K562 (cell line): ENCODE measurements at regions not wholly inside any gene's neighbourhood (a gene's known extent, or its start where the extent isn't known, plus 50 kb on each side); places are given as distances from the start of the nearest gene placed in this dataset.

Experiments
- BACH1 ChIP-seq: fragments of 200-800 bp; sonication (Bioruptor generic); IDR thresholded peaks from 2 replicates; pipeline ENCODE4 v1.6.1; 2016; ENCODE audit warnings: missing genetic modification characterization, missing compliant biosample characterization
- BRF2 ChIP-seq: IDR thresholded peaks from 3 replicates; pipeline ENCODE4 v1.6.1; 2011; ENCODE audit warnings: borderline replicate concordance, mild to moderate bottlenecking; ENCODE audit not compliant: insufficient read length, insufficient read depth
- CC2D1A ChIP-seq: fragments of 450-650 bp; IDR thresholded peaks from 2 replicates; pipeline ENCODE4 v1.6.1; 2017; ENCODE audit warnings: mild to moderate bottlenecking
- DLX4 ChIP-seq: fragments of 250-450 bp; sonication (Bioruptor Pico); IDR thresholded peaks from 2 replicates; pipeline ENCODE4 v1.6.1; 2021; ENCODE audit warnings: mild to moderate bottlenecking
- FOSL1 ChIP-seq: fragments of 200-800 bp; sonication (Bioruptor generic); conservative IDR thresholded peaks from 2 replicates; pipeline ENCODE4 v1.6.1; 2016; ENCODE audit warnings: missing genetic modification characterization, missing compliant biosample characterization
- HNRNPH1 ChIP-seq: fragments of 200-400 bp; formaldehyde crosslinking; optimal IDR thresholded peaks from 2 replicates; pipeline ENCODE3; 2017; ENCODE audit warnings: low read depth, mild to moderate bottlenecking, low read length, moderate library complexity
- MYBL2 ChIP-seq, 2 experiments: fragments of 450-650 bp in 1 of 2; sonication (generic) in 1 of 2; formaldehyde crosslinking in 1 of 2; IDR thresholded peaks; 2 replicates each; pipeline versions ENCODE4 v1.6.1 to v1.8.1; 2017 to 2022; ENCODE audit warnings: borderline replicate concordance in 1 of 2, inconsistent platforms in 1 of 2, low read depth in 1 of 2, mild to moderate bottlenecking in 1 of 2, missing genetic modification reagents in 1 of 2, moderate library complexity in 1 of 2
- POU5F1 ChIP-seq: fragments of 150-350 bp; IDR thresholded peaks from 2 replicates; pipeline ENCODE4 v1.6.1; 2014; ENCODE audit warnings: borderline replicate concordance, low read length, low read depth, mild to moderate bottlenecking; ENCODE audit not compliant: partially characterized antibody
- RAD21 ChIP-seq, 2 experiments: fragments of 250-450 bp in 1 of 2; fragments of 450-650 bp in 1 of 2; sonication (Bioruptor Pico) in 1 of 2; formaldehyde crosslinking in 1 of 2; IDR thresholded peaks in 1 of 2; conservative IDR thresholded peaks in 1 of 2; 2 replicates each; pipeline versions ENCODE4 v1.4.0 to v1.8.0; 2020 to 2022; ENCODE audit warnings: mild to moderate bottlenecking in 2 of 2, moderate library complexity in 1 of 2
- ZNF511 ChIP-seq: sonication (generic); formaldehyde crosslinking; IDR thresholded peaks from 2 replicates; pipeline ENCODE4 v1.8.0; 2022; ENCODE audit warnings: mild to moderate bottlenecking, missing genetic modification reagents
- ZNF764 ChIP-seq: fragments of 250-450 bp; sonication (Bioruptor Pico); IDR thresholded peaks from 2 replicates; pipeline ENCODE4 v1.4.0; 2020; ENCODE audit warnings: low read depth, mild to moderate bottlenecking, moderate library complexity
- TF ChIP-seq, protein P1 (sequence below), 3 experiments: IDR thresholded peaks in 2 of 3; conservative IDR thresholded peaks in 1 of 3; 2 replicates each; pipeline ENCODE4 v1.5.1; 2011 to 2012; ENCODE audit warnings: low read length in 3 of 3, mild to moderate bottlenecking in 3 of 3, control low read depth in 2 of 3, improper control_type of control experiment in 1 of 3, inconsistent platforms in 1 of 3, low read depth in 1 of 3, mixed read lengths in 1 of 3, moderate library complexity in 1 of 3; ENCODE audit not compliant: insufficient read depth in 2 of 3

DNA sequence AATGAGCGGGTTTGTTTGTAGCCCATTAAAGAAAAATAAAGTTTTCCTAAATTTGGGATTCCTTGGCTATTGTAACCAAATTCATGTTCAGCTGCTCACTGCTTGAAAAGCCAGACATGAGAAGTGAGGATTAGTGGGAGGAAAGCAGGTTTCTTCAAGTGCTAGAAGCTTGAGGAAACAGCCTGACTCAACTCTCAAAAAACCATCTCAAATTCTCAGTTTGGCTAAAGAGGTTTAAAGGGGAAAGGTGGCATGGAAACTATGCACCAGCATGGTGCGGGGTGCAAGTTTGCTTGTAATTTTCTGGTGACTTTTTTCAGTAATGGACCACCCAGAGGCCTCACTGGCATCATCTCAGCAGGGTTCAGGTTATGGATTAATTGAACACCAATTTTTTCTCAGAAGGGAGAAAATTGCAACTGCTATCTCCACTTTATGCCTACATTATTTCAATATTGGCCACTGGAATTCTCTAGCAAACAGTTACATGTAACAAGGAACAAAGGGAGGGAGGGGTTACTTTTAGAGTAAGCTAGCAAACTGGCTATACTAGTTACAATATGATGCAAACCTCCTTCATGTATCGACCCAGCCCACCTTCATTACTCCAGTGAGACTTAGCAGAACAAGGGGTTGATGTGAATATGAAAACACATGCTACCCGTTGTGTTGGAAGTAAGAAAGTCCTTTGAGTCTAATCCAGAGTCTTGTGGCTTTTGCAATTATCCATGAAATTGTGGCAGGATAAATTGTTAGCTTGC is 85.0 kb upstream of the IFNGR1 start:
- TF ChIP-seq, protein P1, sequence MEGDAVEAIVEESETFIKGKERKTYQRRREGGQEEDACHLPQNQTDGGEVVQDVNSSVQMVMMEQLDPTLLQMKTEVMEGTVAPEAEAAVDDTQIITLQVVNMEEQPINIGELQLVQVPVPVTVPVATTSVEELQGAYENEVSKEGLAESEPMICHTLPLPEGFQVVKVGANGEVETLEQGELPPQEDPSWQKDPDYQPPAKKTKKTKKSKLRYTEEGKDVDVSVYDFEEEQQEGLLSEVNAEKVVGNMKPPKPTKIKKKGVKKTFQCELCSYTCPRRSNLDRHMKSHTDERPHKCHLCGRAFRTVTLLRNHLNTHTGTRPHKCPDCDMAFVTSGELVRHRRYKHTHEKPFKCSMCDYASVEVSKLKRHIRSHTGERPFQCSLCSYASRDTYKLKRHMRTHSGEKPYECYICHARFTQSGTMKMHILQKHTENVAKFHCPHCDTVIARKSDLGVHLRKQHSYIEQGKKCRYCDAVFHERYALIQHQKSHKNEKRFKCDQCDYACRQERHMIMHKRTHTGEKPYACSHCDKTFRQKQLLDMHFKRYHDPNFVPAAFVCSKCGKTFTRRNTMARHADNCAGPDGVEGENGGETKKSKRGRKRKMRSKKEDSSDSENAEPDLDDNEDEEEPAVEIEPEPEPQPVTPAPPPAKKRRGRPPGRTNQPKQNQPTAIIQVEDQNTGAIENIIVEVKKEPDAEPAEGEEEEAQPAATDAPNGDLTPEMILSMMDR (IDR thresholded peaks at IDR 0.05 in 2 of 3, conservative IDR thresholded peaks at IDR 0.05 in 1 of 3; ENCODE audit: insufficient read depth in 2 of 3, low read depth in 1 of 3, low read length in 3 of 3): no peak
- TF ChIP-seq ZNF764 (CRISPR knock-in tag) (no peak), FOSL1 (tag) (no peak), MYBL2 (IDR thresholded peaks at IDR 0.05; ENCODE audit: low read depth) (no peak), MYBL2 (CRISPR knock-in tag; IDR thresholded peaks at IDR 0.05; ENCODE audit: borderline replicate concordance) (no peak), HNRNPH1 (no peak), BACH1 (tag) (no peak), BRF2 (no peak), RAD21 (CRISPR knock-in tag; conservative IDR thresholded peaks at IDR 0.05 in 1 of 2, IDR thresholded peaks at IDR 0.05 in 1 of 2) (no peak), CC2D1A (no peak), POU5F1 (no peak), ZNF511 (CRISPR knock-in tag) (no peak), DLX4 (no peak)
